ENCODE measurements at regions not wholly inside any gene's neighbourhood (a gene's known extent, or its start where the extent isn't known, plus 50 kb on each side); places are given as distances from the start of the nearest gene placed in this dataset.

DNA sequence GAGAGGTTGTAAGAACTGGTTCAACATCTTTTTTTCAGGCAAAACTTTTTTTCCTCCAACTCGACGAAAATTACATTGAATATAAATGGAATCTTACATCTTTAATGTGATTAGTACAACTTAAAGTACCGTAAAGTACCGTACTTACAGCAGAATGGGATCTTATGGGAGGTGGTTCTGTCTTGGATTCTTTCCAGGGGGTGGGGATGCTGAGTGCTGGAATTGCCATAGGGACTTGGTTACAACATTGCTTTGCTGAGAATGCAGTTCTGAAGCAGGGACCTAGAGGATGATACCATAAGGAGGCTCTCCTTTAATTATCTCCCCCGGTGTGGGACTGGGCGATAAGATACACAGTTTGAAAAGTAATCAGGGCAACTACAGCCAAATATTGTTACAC is 186.4 kb downstream of the KLF5 start:
- in situ Hi-C loops (cut with HindIII; ENCODE audit: low sequenced_read_pairs): no loop called here

DNA sequence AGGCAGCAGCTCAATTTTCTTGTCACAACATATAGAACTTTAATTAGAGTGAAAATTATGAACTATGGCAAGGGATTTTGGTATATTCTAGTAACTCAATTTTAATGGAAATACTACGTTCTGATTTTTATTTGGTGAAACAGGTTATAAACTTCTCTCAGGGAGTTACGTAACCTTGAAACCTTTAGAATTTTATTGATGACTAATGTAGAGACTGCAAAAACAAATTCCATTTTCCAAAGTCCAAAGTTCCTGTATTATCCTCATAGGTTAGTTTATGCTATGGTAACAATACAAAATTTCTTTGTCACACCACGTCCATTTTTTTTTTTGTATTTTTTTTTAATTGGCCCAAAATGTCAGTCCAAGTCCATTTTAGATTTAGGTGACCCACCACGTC is 185.7 kb downstream of the KLF5 start:
- in situ Hi-C loops (cut with HindIII; ENCODE audit: low sequenced_read_pairs): no loop called here

DNA sequence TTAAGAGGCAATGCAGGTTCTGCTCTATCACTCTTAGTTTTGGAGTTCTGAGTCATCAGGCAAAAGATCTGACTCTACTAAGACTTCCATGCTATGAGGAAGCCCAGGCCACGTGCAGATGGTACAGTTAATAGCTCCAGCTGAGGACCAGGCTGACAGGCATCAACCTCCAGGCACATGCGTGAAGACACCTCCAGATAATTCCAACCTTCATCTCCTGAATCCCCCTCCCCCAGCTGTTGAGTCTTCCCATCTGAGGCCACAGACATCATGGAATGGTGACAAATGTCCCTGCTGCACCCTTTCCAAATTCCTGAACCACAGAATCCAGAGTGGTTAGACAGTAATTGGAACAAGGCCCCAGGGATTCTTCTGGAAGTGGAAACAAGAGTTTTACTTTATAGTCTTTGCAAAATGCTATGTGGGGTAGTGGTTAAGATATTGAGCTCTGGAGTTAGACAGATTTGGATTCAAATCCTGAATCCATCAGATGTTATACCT is 183.8 kb downstream of the KLF5 start:
- in situ Hi-C loops (cut with HindIII; ENCODE audit: low sequenced_read_pairs): no loop called here

DNA sequence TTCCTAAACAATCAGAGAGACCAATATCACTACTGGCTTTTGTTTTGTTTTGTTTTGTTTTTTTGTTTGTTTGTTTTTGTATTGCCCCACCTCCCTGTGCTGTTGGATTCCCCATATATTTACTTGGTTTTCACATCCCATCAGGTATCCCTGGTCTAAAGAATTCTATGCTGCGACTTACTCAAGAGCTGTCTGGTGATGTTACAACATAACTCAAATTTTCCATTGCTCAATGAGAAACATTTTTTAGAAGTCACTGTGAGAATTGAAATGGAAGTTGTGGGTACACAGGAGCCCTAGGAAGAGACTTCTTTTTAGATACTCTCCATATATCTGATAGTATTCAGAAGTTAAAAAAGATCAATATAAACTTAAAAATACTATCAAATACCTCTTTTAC is 181.4 kb downstream of the KLF5 start:
- in situ Hi-C loops (cut with HindIII; ENCODE audit: low sequenced_read_pairs): no loop called here

DNA sequence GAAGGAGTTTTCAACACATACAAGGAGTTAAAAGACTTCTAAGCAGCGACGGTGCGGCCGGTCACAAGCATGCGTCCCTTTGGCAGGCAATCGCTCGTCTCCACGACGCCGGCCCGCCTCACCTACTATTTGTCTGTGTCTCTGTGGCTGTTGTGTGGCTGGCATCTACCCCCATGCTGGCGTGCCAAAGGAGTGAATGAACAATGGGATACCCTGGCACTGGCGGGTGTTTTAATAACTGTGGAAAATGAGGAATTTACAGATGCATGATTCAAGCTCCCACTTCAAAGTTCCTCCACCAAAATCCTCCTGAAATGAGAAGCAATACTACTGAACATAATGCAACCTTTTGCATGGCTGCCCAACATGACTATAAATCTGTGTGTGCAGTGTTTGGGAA is 176.6 kb downstream of the KLF5 start:
- in situ Hi-C loops (cut with HindIII; ENCODE audit: low sequenced_read_pairs): no loop called here

DNA sequence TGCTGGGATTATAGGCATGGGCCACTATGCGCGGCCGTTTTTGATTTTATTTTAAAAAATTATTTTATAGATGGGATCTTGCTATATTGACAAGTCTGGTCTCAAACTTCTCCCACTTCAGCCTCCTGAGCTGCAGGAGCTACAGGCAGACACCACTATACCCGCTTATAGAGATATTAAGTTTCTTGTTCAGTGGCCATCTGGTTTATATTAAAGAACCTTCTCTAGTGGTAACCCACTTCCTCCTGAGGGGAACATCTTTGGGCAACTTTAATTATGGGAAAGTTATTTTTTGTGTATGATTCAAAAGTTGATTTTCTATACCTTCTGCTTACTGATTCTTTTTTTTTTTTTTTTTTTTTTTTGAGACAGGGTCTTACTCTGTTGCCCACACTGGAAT is 172.7 kb downstream of the KLF5 start:
- in situ Hi-C loops (cut with HindIII; ENCODE audit: low sequenced_read_pairs): no loop called here

DNA sequence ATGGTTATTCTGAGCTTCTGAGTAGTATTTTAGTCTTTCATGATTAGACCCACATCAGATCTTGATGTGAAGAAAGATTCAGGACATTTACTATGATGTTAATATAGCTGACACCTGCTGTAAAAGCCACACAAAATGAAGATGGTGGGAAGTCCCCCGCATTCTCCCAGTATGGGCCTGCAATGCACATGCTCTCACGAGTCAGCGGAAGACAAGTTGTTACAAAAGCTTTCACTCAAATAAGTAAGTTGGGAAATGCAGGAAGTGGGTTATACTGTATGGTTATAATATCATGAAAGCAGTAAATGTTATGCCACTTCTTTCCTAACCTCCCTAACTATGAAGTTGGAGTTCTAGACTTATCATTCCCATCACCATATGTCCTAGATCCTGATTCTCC is 171.9 kb downstream of the KLF5 start:
- in situ Hi-C loops (cut with HindIII; ENCODE audit: low sequenced_read_pairs): no loop called here

DNA sequence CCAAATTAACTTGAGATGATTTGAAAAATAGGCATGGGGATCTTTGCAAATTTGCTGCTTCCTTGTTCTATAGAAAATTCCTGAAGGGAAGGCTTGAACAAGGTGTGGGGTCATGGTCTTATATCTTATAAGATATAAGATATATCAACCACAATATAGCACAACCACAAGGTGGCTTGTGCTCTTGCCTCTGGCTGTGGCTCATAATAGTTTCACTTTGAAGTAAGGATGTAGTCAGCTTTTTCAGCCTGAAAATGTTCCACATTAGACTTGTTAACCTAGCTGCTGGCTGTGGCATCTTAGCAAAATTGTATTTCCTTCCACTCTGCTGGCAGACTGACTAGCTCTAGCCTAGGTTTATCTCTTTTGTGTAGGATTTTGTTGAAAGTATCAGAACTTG is 169.7 kb downstream of the KLF5 start:
- in situ Hi-C loops (cut with HindIII; ENCODE audit: low sequenced_read_pairs): no loop called here

DNA sequence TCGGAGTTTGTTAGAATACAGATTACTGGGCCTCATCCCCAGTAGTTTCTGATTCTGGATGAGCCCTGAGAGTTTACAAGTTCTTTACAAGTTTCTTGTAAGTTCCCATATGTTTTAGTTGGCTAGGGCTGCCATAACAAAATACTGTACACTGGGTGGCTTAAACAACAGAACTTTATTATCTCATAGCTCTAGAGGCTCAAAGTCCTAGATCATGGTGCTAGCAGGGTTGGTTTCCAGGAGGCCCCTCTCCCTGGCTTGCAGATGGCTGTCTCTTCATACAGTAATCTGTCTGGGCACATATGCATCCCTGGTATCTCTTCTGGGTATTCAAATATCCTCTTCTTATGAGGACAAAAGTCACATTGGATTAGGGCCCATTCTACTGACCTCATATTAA is 167.2 kb downstream of the KLF5 start:
- in situ Hi-C loops (cut with HindIII; ENCODE audit: low sequenced_read_pairs): no loop called here

DNA sequence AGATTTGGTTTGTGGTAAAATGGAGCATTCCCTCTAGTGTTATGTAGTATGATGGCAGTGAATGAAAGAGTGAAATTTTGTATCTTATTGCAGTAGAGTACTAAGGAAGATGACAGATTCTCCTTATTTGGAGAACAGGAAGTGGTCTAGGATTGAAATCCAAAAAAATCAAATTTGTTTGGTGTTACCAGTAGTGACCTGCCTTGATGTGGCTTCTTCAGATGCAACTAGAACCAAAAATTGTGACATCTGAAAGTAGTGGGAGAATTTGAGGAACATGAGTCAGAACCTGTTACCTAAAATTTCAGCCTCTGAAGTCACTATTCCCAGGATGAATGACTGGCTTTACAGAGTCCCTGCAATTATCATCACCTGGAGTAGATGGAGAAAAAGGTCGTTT is 165.9 kb downstream of the KLF5 start:
- in situ Hi-C loops (cut with HindIII; ENCODE audit: low sequenced_read_pairs): no loop called here

DNA sequence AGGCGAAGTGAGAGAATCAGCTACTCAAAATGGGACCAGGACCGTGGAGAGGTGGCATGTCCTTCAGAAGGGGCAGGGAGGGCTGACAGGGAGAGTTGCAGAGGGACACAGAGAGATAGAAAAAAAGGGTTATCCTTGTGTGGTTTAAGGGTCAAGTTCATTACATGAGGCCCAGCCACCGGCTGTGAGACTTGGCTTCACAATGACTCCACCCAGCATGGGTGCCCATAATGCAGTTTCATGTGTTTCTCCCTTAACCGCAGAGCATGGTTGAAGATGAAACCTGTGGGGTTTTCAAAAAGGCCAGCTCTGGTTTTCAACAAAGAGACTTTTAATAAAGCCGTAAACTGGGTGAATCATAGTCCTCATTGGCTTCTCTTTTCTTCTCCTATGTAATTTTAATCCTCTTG is 164.6 kb downstream of the KLF5 start:
- in situ Hi-C loops (cut with HindIII; ENCODE audit: low sequenced_read_pairs): no loop called here

DNA sequence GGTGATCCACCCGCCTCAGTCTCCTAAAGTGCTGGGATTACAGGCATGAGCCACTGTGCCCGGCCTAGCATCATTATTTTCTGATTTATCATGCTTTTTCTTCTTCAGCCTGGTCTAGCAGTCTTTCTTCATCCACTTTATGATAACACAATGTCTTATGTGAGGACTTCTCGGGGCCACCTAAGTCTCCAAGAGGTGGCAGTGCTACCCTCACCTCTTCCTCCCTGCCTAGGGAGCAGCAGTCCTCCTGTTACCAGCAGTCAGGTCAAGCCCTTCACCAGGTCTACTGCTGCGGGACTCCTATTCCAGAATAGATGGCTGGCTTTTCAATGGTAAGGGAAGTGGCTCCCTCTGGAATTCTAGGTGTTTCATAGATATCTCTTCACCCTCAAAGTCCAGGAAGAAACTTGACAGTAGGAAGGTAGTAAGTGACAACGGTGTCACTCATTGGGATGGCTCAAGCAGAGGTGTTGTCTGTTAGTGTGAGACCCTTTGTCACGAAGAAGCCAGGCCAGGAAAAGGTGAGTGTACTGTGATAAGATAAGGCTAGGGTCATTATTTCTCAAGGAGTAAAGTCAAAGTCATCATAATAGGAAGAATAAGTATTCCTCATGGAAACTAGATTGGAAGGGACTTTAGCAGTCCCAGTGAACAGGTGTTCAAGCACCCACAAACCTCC is 164.0 kb downstream of the KLF5 start:
- in situ Hi-C loops (cut with HindIII; ENCODE audit: low sequenced_read_pairs): no loop called here

DNA sequence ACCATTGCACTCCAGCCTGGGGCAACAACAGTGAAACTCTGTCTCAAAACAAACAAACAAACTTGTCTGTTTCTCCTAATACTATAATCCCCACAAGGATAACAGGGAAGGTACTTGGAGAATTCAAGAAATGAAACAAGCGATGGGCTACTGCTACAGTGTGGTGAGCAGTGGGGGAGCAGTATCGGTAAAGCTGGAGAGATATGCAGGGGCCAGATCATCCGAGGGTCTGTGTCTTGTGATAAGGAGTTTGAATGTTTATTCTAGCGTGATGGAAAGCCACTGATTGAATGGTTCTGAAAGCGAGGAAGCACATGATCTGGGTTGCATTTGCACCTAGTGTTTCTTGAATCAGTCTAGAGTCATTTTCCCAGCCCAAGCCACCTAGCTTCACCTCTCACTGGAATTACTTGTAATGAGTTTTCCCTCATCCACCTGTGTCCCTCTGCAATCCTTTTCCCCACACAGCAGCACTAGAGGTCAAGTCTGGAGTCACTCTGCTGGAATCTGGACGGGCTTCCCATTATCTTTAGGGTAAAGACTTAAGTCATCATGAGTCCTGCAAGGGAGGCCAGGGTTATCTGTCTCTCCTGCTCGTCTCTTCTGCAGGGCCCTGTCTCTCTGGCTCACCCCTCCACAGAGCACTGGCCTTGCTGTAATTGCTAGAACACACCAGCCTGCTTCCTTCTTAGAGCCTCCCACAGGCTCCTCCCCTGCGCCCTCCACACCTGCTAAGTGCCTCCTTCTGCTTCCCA is 162.3 kb downstream of the KLF5 start:
- in situ Hi-C loops (cut with HindIII; ENCODE audit: low sequenced_read_pairs): no loop called here

DNA sequence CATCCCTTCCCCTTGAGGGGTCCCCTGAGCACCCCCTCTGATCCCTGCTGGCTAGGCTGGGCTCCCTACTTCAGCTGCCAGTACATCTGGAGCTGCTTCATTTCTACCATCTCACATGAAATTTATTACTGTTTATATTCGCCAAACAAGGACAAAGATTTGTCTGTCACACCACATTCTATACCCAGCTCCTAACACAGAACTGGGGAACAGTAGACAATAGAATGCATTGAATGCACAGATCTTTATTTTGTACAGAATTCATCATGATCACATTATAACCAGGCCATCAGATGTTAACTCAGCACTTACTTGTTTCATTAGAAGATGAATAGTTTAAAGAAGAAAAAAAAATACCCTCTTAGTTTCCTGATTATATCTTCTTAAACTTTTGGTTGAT is 159.4 kb downstream of the KLF5 start:
- in situ Hi-C loops (cut with HindIII; ENCODE audit: low sequenced_read_pairs): no loop called here

DNA sequence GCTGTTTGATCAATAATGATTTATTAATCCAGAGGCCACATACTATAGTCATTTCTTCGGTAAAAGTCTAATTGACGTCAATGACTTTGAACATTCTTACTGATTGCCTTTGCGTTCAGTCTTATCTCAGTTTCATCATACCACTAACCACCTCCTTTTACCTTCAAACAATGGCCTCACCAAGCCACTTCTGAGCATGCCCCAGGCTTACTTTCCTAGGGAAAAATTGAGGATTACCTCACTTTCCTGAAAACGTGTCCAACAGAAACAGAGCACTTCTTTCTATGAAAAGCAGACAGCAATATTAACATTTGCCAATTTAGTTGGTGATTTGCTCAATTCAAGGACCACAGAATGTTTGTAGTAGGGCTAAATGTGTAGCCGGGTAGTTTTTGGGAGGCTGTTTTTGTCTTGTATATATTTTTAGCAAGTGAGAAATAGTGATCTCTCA is 157.6 kb downstream of the KLF5 start:
- in situ Hi-C loops (cut with HindIII; ENCODE audit: low sequenced_read_pairs): no loop called here

DNA sequence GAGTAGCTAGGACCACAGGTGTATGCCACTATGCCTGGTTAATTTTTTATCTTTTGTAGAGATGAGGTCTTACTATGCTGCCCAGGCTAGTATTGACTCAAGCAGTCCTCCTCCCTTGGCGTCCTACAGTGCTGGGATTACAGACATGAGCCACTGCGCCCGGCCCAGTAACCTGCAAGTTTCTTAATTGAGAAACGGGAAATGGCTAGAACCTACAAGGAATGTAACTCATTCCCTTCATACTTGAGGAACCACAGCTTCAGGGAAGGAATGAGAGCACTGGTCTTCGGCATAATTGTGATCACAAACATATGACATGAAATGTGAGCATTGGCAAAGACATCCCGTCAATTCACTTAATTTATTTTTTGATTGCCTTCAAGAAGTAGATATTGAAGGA is 157.0 kb downstream of the KLF5 start:
- in situ Hi-C loops (cut with HindIII; ENCODE audit: low sequenced_read_pairs): no loop called here

DNA sequence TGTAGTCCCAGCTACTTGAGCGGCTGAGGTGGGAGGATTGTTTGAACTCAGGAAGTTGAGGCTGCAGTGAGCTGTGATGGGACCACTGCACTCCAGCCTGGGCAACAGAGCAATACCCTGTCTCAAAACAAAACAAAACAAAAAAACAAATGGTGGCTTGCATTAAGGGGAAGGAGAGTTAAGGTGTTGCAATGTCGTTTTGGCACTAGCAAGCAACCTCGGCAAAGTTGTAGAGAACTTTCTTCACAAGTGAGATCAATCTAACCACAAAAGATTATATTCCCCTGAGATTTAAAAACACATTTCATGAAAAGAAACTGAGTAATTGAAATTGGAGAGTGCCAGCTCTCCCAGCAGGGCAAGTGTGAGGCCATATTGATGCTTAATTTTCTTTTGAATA is 153.7 kb downstream of the KLF5 start:
- in situ Hi-C loops (cut with HindIII; ENCODE audit: low sequenced_read_pairs): no loop called here

DNA sequence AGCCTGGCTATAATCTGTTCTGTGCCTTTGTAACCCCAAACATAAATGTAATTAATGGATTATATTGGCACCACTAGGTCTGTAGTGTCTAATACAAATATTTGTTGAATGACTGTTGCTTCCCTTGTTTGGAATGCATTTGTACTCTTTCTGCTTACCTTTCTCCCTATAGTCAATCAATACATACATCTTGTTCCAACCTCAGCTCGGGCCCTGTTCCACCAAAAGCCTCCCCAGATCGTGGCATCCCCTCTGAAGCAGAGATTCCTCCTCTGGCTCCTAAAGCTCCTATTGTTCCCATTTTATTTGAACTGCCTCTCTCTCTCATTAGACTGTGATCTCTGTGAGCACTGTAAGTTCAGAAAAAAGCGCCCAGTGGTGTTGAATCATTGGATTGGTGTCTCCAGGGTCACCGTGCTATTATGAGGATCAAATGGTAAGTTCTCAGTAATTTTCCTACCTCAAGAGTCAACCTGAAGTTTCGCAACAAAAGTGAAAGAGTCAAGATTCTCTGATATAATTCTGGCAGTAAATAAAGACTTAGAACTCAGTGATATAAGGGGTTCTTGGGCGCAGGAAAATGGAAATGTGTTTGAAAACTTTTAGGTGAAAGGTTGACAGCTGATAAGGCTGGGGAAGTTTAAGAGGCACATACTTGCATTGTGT is 151.5 kb downstream of the KLF5 start:
- in situ Hi-C loops (cut with HindIII; ENCODE audit: low sequenced_read_pairs): no loop called here

DNA sequence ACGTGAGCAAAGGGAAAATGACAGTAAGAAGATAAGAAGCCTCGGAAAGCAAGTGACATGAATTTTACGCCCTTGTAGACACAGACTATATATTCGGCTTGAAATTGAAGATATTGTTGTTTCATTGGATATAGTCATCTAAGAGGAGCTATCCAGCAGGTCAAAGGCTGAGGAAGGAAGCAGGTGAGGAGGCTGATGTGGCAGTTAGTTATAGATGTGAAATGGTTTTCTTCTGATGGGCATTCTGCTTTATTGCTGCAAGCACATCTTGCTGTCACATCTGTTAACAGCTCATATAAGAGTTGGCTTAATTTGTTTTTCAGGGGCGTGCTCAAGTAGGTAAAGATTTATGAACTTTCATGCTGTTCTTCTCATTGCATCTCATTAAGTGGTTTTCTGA is 146.1 kb downstream of the KLF5 start:
- in situ Hi-C loops (cut with HindIII; ENCODE audit: low sequenced_read_pairs): no loop called here

DNA sequence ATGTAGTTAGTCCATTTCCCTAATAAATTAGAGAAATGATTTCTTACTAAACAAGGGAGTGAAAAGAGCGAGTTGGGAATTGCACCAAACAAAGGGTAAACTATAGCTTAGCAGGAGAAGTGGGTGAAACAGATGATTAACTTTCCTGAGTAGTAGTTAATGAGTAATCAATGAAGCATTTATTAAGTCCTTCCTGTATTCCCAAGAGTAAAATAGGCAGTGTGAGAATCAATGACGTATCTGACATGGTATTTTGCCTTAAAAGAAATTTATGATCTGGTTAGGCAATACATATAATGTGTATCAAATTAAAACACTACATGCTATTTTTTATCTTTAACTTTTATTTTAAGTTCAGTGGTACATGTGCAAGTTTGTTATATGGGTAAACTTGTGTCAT is 142.8 kb downstream of the KLF5 start:
- in situ Hi-C loops (cut with HindIII; ENCODE audit: low sequenced_read_pairs): no loop called here

DNA sequence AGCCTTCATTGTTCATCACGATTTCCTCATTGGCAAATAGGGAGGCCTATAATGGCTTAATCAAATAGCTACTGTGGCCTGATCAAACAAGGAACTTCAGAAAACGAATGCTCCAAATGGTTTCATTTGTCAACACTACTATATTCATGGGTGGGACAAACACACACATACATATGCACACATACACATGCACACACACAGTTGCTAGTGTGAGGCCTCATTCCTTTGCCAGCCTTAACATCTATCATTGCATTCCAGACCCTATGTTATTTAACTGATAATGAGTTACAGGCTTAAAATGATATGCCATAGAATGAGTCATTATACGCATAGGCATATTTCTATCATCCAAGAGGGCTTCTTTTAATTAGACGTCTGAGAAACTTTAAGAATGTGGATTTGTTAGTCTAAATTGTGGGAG is 140.2 kb downstream of the KLF5 start:
- in situ Hi-C loops (cut with HindIII; ENCODE audit: low sequenced_read_pairs): no loop called here

DNA sequence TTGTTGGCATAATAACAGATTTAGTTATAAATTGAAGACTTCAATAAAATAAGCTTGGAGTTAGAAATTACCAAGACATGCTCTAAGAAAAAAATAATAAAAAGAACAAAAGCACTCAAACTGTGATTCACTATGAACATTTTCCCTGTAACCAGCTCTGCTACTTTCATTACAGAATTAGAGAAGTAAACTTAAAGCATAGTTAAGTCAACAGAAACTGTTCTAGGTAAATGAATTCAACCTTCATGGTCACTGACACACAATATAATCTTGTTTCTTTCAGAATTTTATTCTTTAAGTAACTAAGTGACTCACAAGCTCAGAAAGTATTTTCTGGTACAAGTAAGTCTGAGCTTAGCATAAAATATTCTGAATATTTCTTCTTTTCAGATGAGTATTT is 136.3 kb downstream of the KLF5 start:
- in situ Hi-C loops (cut with HindIII; ENCODE audit: low sequenced_read_pairs): no loop called here
